ENCODE measurements at regions not wholly inside any gene's neighbourhood (a gene's known extent, or its start where the extent isn't known, plus 50 kb on each side); places are given as distances from the start of the nearest gene placed in this dataset.

- TF ChIP-seq ZNF518A (tag by site-specific recombination; conservative IDR thresholded peaks at IDR 0.05; ENCODE audit: low read depth) (no peak), PATZ1 (tag by site-specific recombination; IDR thresholded peaks at IDR 0.05) (peak; percentile 49; the same call in 1 of the 2 replicates), ZBTB21 (tag by site-specific recombination; IDR thresholded peaks at IDR 0.05) (0 out of 2 replicates have a peak, but pooled peaks have one; percentile 48), ZBTB17 (tag by site-specific recombination; IDR thresholded peaks at IDR 0.05) (peak; percentile 67), ZFHX2 (tag by site-specific recombination; conservative IDR thresholded peaks at IDR 0.05) (peak; percentile 89), SP2 (tag by site-specific recombination; IDR thresholded peaks at IDR 0.05) (peak; percentile 59; the same call in 1 of the 2 replicates), ZNF335 (tag by site-specific recombination; conservative IDR thresholded peaks at IDR 0.05) (peak; percentile 58; the same call in 1 of the 2 replicates), ZSCAN4 (tag by site-specific recombination; IDR thresholded peaks at IDR 0.05) (peak; percentile 56; the same call in 1 of the 2 replicates), ZNF214 (tag by site-specific recombination; IDR thresholded peaks at IDR 0.05; ENCODE audit: borderline replicate concordance) (no peak), ZNF561 (tag by site-specific recombination; IDR thresholded peaks at IDR 0.05; ENCODE audit: borderline replicate concordance) (no peak), ZNF777 (tag by site-specific recombination; IDR thresholded peaks at IDR 0.05; ENCODE audit: borderline replicate concordance) (no peak), KLF10 (tag by site-specific recombination; IDR thresholded peaks at IDR 0.05) (peak; percentile 39)
These were observed 81.6 kb upstream of the MED13L start (continued) for GRCh38 chr12:116358893-116359761.

GRCh38 chr12:116360579-116361413, 83.3 kb upstream of the MED13L start:
- Histone ChIP-seq H3K36me3 (ENCODE audit: control insufficient read depth in 2 of 2, insufficient read depth in 1 of 2, low read length in 2 of 2) (no peaks in the 10 kb centered on the region), H3K4me3 (ENCODE audit: low read depth, low read length) (no peak overlapping the region), H3K4me1 (ENCODE audit: control insufficient read depth, insufficient read depth, low read length) (0 out of 2 replicates have a peak, but pooled peaks cover 3% of the 10 kb centered on the region), H3K9me3 (ENCODE audit: control insufficient read depth, insufficient read depth, low read depth, low read length) (no peaks in the 10 kb centered on the region), H3K27ac (ENCODE audit: extremely low read depth, low read depth, low read length) (no peak overlapping the region)
- POLR2A ChIA-PET = no interaction called here
- CTCF ChIA-PET = interaction anchor here (0.6 kb wide), 1 partner anchor 363 kb away, joined by 4 read pairs; no protein-coding TSS in a partner anchor
- TF ChIP-seq BCL6B (tag by site-specific recombination; IDR thresholded peaks at IDR 0.05) = no peak
- TF ChIP-seq ZNF239 (tag by site-specific recombination; IDR thresholded peaks at IDR 0.05) = no peak
- no peak for TF ChIP-seq KLF7 (tag by site-specific recombination; IDR thresholded peaks at IDR 0.05; ENCODE audit: borderline replicate concordance)
- no peak for TF ChIP-seq ZBTB1 (tag by site-specific recombination; IDR thresholded peaks at IDR 0.05)
- TF ChIP-seq SCRT2 (tag by site-specific recombination; IDR thresholded peaks at IDR 0.05) = no peak
- no peak for TF ChIP-seq ZBTB26 (tag by site-specific recombination; optimal IDR thresholded peaks at IDR 0.05)
- TF ChIP-seq SCRT1 (tag by site-specific recombination; IDR thresholded peaks at IDR 0.05; ENCODE audit: borderline replicate concordance) = no peak
- no peak for TF ChIP-seq ZNF670 (tag by site-specific recombination; IDR thresholded peaks at IDR 0.05; ENCODE audit: low read depth)
- no peak for TF ChIP-seq ZNF324 (tag by site-specific recombination; IDR thresholded peaks at IDR 0.05)
- no peak for TF ChIP-seq ZNF37A (tag by site-specific recombination; IDR thresholded peaks at IDR 0.05)
- TF ChIP-seq ZNF658 (tag by site-specific recombination; IDR thresholded peaks at IDR 0.05) = no peak
- TF ChIP-seq ZFP41 (tag by site-specific recombination; IDR thresholded peaks at IDR 0.05; ENCODE audit: borderline replicate concordance) = no peak
